ENCODE measurements at regions not wholly inside any gene's neighbourhood (a gene's known extent, or its start where the extent isn't known, plus 50 kb on each side); places are given as distances from the start of the nearest gene placed in this dataset.

GRCh38 chr20:4559906-4560305 is 126.3 kb upstream of the PRNP start:
- no peak for TF ChIP-seq POLR2A (IDR thresholded peaks at IDR 0.05)
- TF ChIP-seq CTCF (IDR thresholded peaks at IDR 0.05), result no peak

Measured in uterus (tissue), 2 donors.